NCI-H2029 treated with DMSO at 0.1 percent for 48 hours (cell line): ENCODE measurements at regions not wholly inside any gene's neighbourhood (a gene's known extent, or its start where the extent isn't known, plus 50 kb on each side); places are given as distances from the start of the nearest gene placed in this dataset.
"Not testable (repeated sequence)": the region's sequence is repeated elsewhere in the genome, so short reads cannot be mapped to it uniquely, and the experiment has no call there.

Experiments
- DNase-seq: peaks from one replicate; lab custom pipeline; 2025; lab: John Stamatoyannopoulos, UW

- no peak for DNase-seq
These were observed 123.6 kb downstream of the XCL2 start for GRCh38 chr1:168420177-168420576.

GRCh38 chr1:168419736-168420135 lies 124.1 kb downstream of the XCL2 start:
- DNase-seq: no peak

- DNase-seq: no peak
These were observed 127.6 kb downstream of the XCL2 start for GRCh38 chr1:168416220-168416619.

- no peak for DNase-seq
These were observed 128.9 kb downstream of the XCL2 start for GRCh38 chr1:168414914-168415313.

- DNase-seq: no peak
These were observed 129.8 kb downstream of the TBX19 start for GRCh38 chr1:168410464-168410863.

GRCh38 chr1:168408884-168409283 lies 128.2 kb downstream of the TBX19 start:
- DNase-seq: no peak

GRCh38 chr1:168408539-168408865 lies 127.8 kb downstream of the TBX19 start:
- no peak for DNase-seq

GRCh38 chr1:168407832-168408538 lies 127.3 kb downstream of the TBX19 start:
- no peak for DNase-seq

GRCh38 chr1:168405906-168406549 lies 125.4 kb downstream of the TBX19 start:
- DNase-seq: no peak

GRCh38 chr1:168403140-168403539 lies 122.5 kb downstream of the TBX19 start:
- DNase-seq: no peak

- DNase-seq: not testable (repeated sequence)
These were observed 121.8 kb downstream of the TBX19 start for GRCh38 chr1:168402466-168402865.

- no peak for DNase-seq
These were observed 120.7 kb downstream of the TBX19 start for GRCh38 chr1:168401341-168401740.

- no peak for DNase-seq
These were observed 119.5 kb downstream of the TBX19 start for GRCh38 chr1:168400139-168400538.

- no peak for DNase-seq
These were observed 117.1 kb downstream of the TBX19 start for GRCh38 chr1:168397806-168398205.

- no peak for DNase-seq
These were observed 116.4 kb downstream of the TBX19 start for GRCh38 chr1:168396940-168397684.

GRCh38 chr1:168396508-168396907 lies 115.8 kb downstream of the TBX19 start:
- no peak for DNase-seq

GRCh38 chr1:168394858-168395257 lies 114.2 kb downstream of the TBX19 start:
- DNase-seq: no peak

- no peak for DNase-seq
These were observed 112.4 kb downstream of the TBX19 start for GRCh38 chr1:168392958-168393549.

GRCh38 chr1:168391851-168392681 lies 111.4 kb downstream of the TBX19 start:
- DNase-seq: no peak

- DNase-seq: no peak
These were observed 109.6 kb downstream of the TBX19 start for GRCh38 chr1:168390271-168390670.

- DNase-seq: no peak
These were observed 107.4 kb downstream of the TBX19 start for GRCh38 chr1:168387781-168388760.
